ENCODE measurements at regions not wholly inside any gene's neighbourhood (a gene's known extent, or its start where the extent isn't known, plus 50 kb on each side); places are given as distances from the start of the nearest gene placed in this dataset.

- TF ChIP-seq CTCF (conservative IDR thresholded peaks at IDR 0.05; ENCODE audit: low read depth, low read length): no peak
- no peak for DNase-seq (ENCODE audit: low read depth)
- no peak overlapping the region for H3K4me3 ChIP-seq (ENCODE audit: low read depth, low read length)
These were observed 176.5 kb downstream of the DLL1 start for GRCh38 chr6:170114187-170114945.

- no peak for DNase-seq (ENCODE audit: low read depth)
- TF ChIP-seq CTCF (conservative IDR thresholded peaks at IDR 0.05; ENCODE audit: low read depth, low read length): no peak
- H3K4me3 ChIP-seq (ENCODE audit: low read depth, low read length): no peak overlapping the region
These were observed 177.7 kb downstream of the DLL1 start for GRCh38 chr6:170113141-170113540.

GRCh38 chr6:170112583-170112860 lies 178.4 kb downstream of the DLL1 start:
- no peak for DNase-seq (ENCODE audit: low read depth)
- TF ChIP-seq CTCF (conservative IDR thresholded peaks at IDR 0.05; ENCODE audit: low read depth, low read length): no peak
- no peak overlapping the region for H3K4me3 ChIP-seq (ENCODE audit: low read depth, low read length)

GRCh38 chr6:170111816-170112582 lies 178.9 kb downstream of the DLL1 start:
- DNase-seq (ENCODE audit: low read depth): no peak
- no peak for TF ChIP-seq CTCF (conservative IDR thresholded peaks at IDR 0.05; ENCODE audit: low read depth, low read length)
- no peak overlapping the region for H3K4me3 ChIP-seq (ENCODE audit: low read depth, low read length)

- no peak for TF ChIP-seq CTCF (conservative IDR thresholded peaks at IDR 0.05; ENCODE audit: low read depth, low read length)
- H3K4me3 ChIP-seq (ENCODE audit: low read depth, low read length): no peak overlapping the region
- no peak for DNase-seq (ENCODE audit: low read depth)
These were observed 179.7 kb downstream of the DLL1 start for GRCh38 chr6:170111141-170111664.

- no peak overlapping the region for H3K4me3 ChIP-seq (ENCODE audit: low read depth, low read length)
- DNase-seq (ENCODE audit: low read depth): no peak
- no peak for TF ChIP-seq CTCF (conservative IDR thresholded peaks at IDR 0.05; ENCODE audit: low read depth, low read length)
These were observed 180.4 kb downstream of the DLL1 start for GRCh38 chr6:170110201-170111140.

Measured in epithelial cell of proximal tubule (primary cell).